Ovary (tissue), 7 donors: ENCODE measurements at regions not wholly inside any gene's neighbourhood (a gene's known extent, or its start where the extent isn't known, plus 50 kb on each side); places are given as distances from the start of the nearest gene placed in this dataset.
A peak's percentile ranks its signal among the peaks of the same experiment; 100 is the strongest.

Experiments used
- DNase-seq, 5 donors: peaks; one replicate each; pipeline ENCODE4 v3.0.0-alpha.2; 2019 to 2020
- H3K27ac ChIP-seq, 2 donors: fragments of 200-600 bp; one replicate each; pipeline versions ENCODE4 v1.5.1 to v1.8.0; 2019 to 2022
- H3K27me3 ChIP-seq: fragments of 200-600 bp; one replicate; pipeline ENCODE4 v1.8.0; 2022
- H3K36me3 ChIP-seq: fragments of 200-600 bp; sonication (generic); one replicate; pipeline ENCODE4 v1.5.1; 2019
- H3K4me1 ChIP-seq: one replicate; pipeline ENCODE4 v1.8.1; 2013; ENCODE audit warnings: mild to moderate bottlenecking, moderate library complexity; ENCODE audit not compliant: insufficient read depth
- H3K4me3 ChIP-seq: fragments of 200-600 bp; sonication (generic); one replicate; pipeline ENCODE4 v1.5.1; 2017
- H3K9me3 ChIP-seq, 2 donors: fragments of 200-600 bp in 1 of 2; sonication (generic) in 1 of 2; one replicate each; pipeline versions ENCODE4 v1.5.1 to v1.8.1; 2013 to 2019; ENCODE audit warnings: mild to moderate bottlenecking in 1 of 2, moderate library complexity in 1 of 2
- EP300 ChIP-seq: sonication (generic); formaldehyde crosslinking; IDR thresholded peaks from one replicate; pipeline ENCODE4 v1.6.1; 2017; ENCODE audit warnings: antibody characterized with exemption
- POLR2A ChIP-seq: fragments of 450-650 bp; IDR thresholded peaks from one replicate; pipeline ENCODE4 v1.6.1; 2017; ENCODE audit warnings: antibody characterized with exemption, mild to moderate bottlenecking, moderate library complexity
- WGBS, 3 donors: extraction: QIAGEN DNeasy Blood & Tissue Kit in 1 of 3; methylation state at CpG; one replicate each; pipeline versions ENCODE4 v1.1.5 to v1.1.7; 2013 to 2017; 5-methylcytosine and 5-hydroxymethylcytosine counted together
- intact Hi-C, 4 donors: fragments of 100-400 bp; cut with DNase I; formaldehyde crosslinking; loops; one replicate each; pipeline versions ENCODE4 v1.11.0 to v1.15.1; 2022 to 2023
- TF ChIP-seq, protein P1 (sequence below), 3 donors: fragments of 450-650 bp in 2 of 3; fragments of 200-600 bp in 1 of 3; IDR thresholded peaks; one replicate each; pipeline versions ENCODE4 v1.5.1 to v1.8.0; 2016 to 2022; ENCODE audit warnings: antibody characterized with exemption in 3 of 3, mild to moderate bottlenecking in 1 of 3
- donor health status: DM: no; HTN: no; CAD: no; lungs with moderate emphysema.
- donor health status: DM: no; HTN: no; CAD: no.
- donor health status: Bipolar disorder and iron deficiency.
- donor health status: DM: no; HTN: no; CAD: no.
- donor health status: DM: yes; HTN: yes; CAD: no.

DNA sequence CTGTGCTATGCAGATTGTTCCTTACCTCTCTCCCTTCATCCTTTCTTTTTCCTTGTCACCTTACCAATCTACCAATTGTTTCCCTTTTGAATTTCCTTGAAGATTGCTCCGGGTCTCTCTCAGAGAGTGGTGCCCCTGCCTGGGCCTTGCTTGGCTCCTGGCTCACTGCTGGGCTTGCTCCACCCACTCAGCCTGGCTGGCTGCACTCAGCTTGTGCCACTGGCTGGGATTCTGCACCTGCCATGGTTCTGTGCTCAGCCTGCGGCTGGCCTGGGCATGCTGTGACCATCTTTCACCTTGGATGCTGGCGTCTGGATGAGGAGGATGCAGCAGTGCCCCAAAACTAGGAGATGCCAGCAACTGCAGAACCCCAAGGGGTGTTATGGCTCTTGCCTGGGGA is 463.9 kb upstream of the CXADR start:
- 60 to 80% (median 75%) methylated on average over 3 of the region's 3 CpGs for whole genome bisulfite sequencing, 3 donors
- H3K4me1 ChIP-seq: no peaks in the 10 kb centered on the region
- no peaks in the 10 kb centered on the region for H3K36me3 ChIP-seq
- H3K27ac ChIP-seq: no peak overlapping the region
- TF ChIP-seq POLR2A (no peak), EP300 (no peak)
- TF ChIP-seq, protein P1, sequence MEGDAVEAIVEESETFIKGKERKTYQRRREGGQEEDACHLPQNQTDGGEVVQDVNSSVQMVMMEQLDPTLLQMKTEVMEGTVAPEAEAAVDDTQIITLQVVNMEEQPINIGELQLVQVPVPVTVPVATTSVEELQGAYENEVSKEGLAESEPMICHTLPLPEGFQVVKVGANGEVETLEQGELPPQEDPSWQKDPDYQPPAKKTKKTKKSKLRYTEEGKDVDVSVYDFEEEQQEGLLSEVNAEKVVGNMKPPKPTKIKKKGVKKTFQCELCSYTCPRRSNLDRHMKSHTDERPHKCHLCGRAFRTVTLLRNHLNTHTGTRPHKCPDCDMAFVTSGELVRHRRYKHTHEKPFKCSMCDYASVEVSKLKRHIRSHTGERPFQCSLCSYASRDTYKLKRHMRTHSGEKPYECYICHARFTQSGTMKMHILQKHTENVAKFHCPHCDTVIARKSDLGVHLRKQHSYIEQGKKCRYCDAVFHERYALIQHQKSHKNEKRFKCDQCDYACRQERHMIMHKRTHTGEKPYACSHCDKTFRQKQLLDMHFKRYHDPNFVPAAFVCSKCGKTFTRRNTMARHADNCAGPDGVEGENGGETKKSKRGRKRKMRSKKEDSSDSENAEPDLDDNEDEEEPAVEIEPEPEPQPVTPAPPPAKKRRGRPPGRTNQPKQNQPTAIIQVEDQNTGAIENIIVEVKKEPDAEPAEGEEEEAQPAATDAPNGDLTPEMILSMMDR (IDR thresholded peaks at IDR 0.05): no peak
- no peaks in the 10 kb centered on the region for H3K27me3 ChIP-seq
- intact Hi-C loops: no loop called here
- no peak for DNase-seq
- H3K9me3 ChIP-seq: no peaks in the 10 kb centered on the region
- H3K4me3 ChIP-seq: no peak overlapping the region

DNA sequence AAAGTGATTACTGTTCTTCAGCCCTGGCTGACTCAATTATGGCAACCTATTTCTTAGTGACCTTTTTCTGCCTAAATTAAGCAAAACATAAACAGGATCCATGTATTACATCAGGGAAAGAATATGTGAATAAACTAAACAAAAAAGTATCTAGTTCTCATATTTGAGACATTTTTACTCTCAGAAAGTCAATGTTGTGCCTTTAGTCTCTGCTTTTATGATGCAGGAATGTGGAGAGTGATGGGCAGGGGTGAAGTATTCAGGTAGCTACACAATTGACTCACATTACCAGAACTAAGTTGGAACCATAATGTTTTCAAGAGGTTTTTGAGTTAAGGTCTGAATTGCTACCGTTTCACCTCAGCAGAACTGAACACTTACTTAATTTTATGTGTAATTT is 462.7 kb upstream of the CXADR start:
- no peak overlapping the region for H3K27ac ChIP-seq
- no peaks in the 10 kb centered on the region for H3K4me1 ChIP-seq
- no peak overlapping the region for H3K4me3 ChIP-seq
- H3K36me3 ChIP-seq: no peaks in the 10 kb centered on the region
- H3K27me3 ChIP-seq: no peaks in the 10 kb centered on the region
- intact Hi-C loops: no loop called here
- no peak for TF ChIP-seq EP300
- H3K9me3 ChIP-seq: no peaks in the 10 kb centered on the region
- WGBS, 3 donors: 57 to 86% (median 77%) methylated on average over 1 of the region's 1 CpG
- no peak for DNase-seq

DNA sequence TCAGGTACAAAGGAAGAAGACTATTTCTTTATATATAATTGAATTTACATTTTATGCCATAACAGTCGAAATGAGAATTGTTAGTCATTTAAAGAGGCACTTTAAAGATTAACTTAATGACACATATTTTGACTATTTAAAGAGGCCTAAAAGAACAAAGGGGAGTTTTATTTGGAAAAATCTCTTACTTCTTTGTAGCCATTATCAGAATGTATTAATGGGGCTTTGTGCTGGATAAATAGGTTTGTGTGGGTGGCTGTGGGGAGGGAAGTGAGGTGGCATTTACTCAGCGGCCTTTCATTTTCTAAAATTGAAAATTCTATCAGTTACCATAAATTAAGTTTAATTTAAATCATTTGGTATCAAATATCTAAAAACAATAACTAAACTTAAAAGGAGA is 462.2 kb upstream of the CXADR start:
- Histone ChIP-seq H3K4me3 (no peak overlapping the region), H3K4me1 (no peaks in the 10 kb centered on the region), H3K36me3 (no peaks in the 10 kb centered on the region), H3K27me3 (no peaks in the 10 kb centered on the region), H3K27ac (no peak overlapping the region), H3K9me3 (no peaks in the 10 kb centered on the region)
- 56 to 81% (median 65%) methylated on average over 2 of the region's 2 CpGs for WGBS, 3 donors
- no peak for TF ChIP-seq POLR2A
- no peak for DNase-seq
- intact Hi-C loops: no loop called here

GRCh38 chr21:17051054-17051453 is 461.8 kb upstream of the CXADR start:
- Histone ChIP-seq H3K27me3 (no peaks in the 10 kb centered on the region), H3K36me3 (no peaks in the 10 kb centered on the region), H3K9me3 (no peaks in the 10 kb centered on the region), H3K4me1 (no peaks in the 10 kb centered on the region), H3K4me3 (no peak overlapping the region), H3K27ac (no peak overlapping the region)
- no peak for TF ChIP-seq POLR2A
- TF ChIP-seq, protein P1 (IDR thresholded peaks at IDR 0.05): no peak
- TF ChIP-seq EP300: no peak
- WGBS, 3 donors: 25 to 44% (median 38%) methylated on average over 3 of the region's 3 CpGs
- DNase-seq: peak in 1 of 5 donors; percentile 9
- intact Hi-C loops: no loop called here

DNA sequence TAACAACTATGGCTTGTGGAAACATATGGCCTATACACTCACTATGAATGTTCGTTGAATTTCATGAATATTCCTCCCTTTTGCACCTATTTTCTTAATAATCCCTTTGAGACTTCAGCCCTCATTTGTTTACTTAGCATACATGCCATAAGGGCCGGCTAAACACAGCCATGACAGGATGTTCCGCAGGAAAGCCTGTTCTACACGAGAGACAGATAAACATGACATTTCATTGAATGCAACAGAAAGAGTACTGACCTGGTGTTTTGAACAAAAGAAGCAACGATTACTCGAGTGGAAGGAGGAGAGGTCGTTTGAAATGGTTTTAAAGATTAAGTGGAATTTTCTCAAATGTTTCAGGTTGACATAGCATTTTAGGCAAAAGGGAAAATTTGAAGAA is 459.5 kb upstream of the CXADR start:
- 78 to 82% (median 81%) methylated on average over 7 of the region's 7 CpGs for whole genome bisulfite sequencing, 3 donors
- Histone ChIP-seq H3K27ac (no peak overlapping the region), H3K36me3 (no peaks in the 10 kb centered on the region), H3K4me1 (no peaks in the 10 kb centered on the region), H3K4me3 (no peak overlapping the region), H3K27me3 (no peaks in the 10 kb centered on the region), H3K9me3 (no peaks in the 10 kb centered on the region)
- DNase-seq: no peak
- intact Hi-C loops: no loop called here
- TF ChIP-seq POLR2A (no peak), EP300 (no peak)
- TF ChIP-seq, protein P1 (IDR thresholded peaks at IDR 0.05): no peak

- DNase-seq: no peak
- no peaks in the 10 kb centered on the region for H3K36me3 ChIP-seq
- 38 to 44% (median 41%) methylated on average over 1 of the region's 1 CpG for WGBS, 3 donors
Observed at GRCh38 chr21:17059936-17060335, 452.9 kb upstream of the CXADR start.

More at GRCh38 chr21:17059936-17060335, 452.9 kb upstream of the CXADR start:
- no peak for TF ChIP-seq EP300
- TF ChIP-seq POLR2A: no peak
- TF ChIP-seq, protein P1 (IDR thresholded peaks at IDR 0.05): no peak
- H3K27ac ChIP-seq: no peak overlapping the region
- intact Hi-C loops: no loop called here
- no peaks in the 10 kb centered on the region for H3K27me3 ChIP-seq
- H3K4me3 ChIP-seq: no peak overlapping the region
- H3K4me1 ChIP-seq: no peaks in the 10 kb centered on the region
- H3K9me3 ChIP-seq: no peaks in the 10 kb centered on the region
